ENCODE measurements at regions not wholly inside any gene's neighbourhood (a gene's known extent, or its start where the extent isn't known, plus 50 kb on each side); places are given as distances from the start of the nearest gene placed in this dataset.

GRCh38 chr5:124839371-124839998, 93.0 kb upstream of the ZNF608 start:
- DNase-seq (ENCODE audit: low read depth, low spot score): no peak

- DNase-seq (ENCODE audit: low read depth, low spot score): no peak
Observed at GRCh38 chr5:124841829-124842712, 95.6 kb upstream of the ZNF608 start.

- DNase-seq (ENCODE audit: low read depth, low spot score): no peak
Observed at GRCh38 chr5:124842725-124843595, 96.5 kb upstream of the ZNF608 start.

- no peak for DNase-seq (ENCODE audit: low read depth, low spot score)
Observed at GRCh38 chr5:124843596-124843899, 97.1 kb upstream of the ZNF608 start.

GRCh38 chr5:124844371-124844920, 98.0 kb upstream of the ZNF608 start:
- DNase-seq (ENCODE audit: low read depth, low spot score): no peak

- no peak for DNase-seq (ENCODE audit: low read depth, low spot score)
Observed at GRCh38 chr5:124847907-124848306, 101.5 kb upstream of the ZNF608 start.

- no peak for DNase-seq (ENCODE audit: low read depth, low spot score)
Observed at GRCh38 chr5:124849774-124850173, 103.3 kb upstream of the ZNF608 start.

- DNase-seq (ENCODE audit: low read depth, low spot score): no peak
Observed at GRCh38 chr5:124856726-124857125, 110.3 kb upstream of the ZNF608 start.

- no peak for DNase-seq (ENCODE audit: low read depth, low spot score)
Observed at GRCh38 chr5:124858612-124859011, 112.2 kb upstream of the ZNF608 start.

GRCh38 chr5:124859027-124859426, 112.6 kb upstream of the ZNF608 start:
- DNase-seq (ENCODE audit: low read depth, low spot score): no peak

GRCh38 chr5:124859556-124860290, 113.3 kb upstream of the ZNF608 start:
- DNase-seq (ENCODE audit: low read depth, low spot score): no peak

GRCh38 chr5:124860291-124860655, 113.8 kb upstream of the ZNF608 start:
- no peak for DNase-seq (ENCODE audit: low read depth, low spot score)

- DNase-seq (ENCODE audit: low read depth, low spot score): no peak
Observed at GRCh38 chr5:124865066-124865465, 118.6 kb upstream of the ZNF608 start.

GRCh38 chr5:124865603-124866354, 119.3 kb upstream of the ZNF608 start:
- no peak for DNase-seq (ENCODE audit: low read depth, low spot score)

GRCh38 chr5:124866355-124867136, 120.1 kb upstream of the ZNF608 start:
- no peak for DNase-seq (ENCODE audit: low read depth, low spot score)

GRCh38 chr5:124867137-124867704, 120.8 kb upstream of the ZNF608 start:
- no peak for DNase-seq (ENCODE audit: low read depth, low spot score)

GRCh38 chr5:124868676-124869075, 122.2 kb upstream of the ZNF608 start:
- DNase-seq (ENCODE audit: low read depth, low spot score): no peak

- DNase-seq (ENCODE audit: low read depth, low spot score): no peak
Observed at GRCh38 chr5:124869426-124870033, 123.1 kb upstream of the ZNF608 start.

GRCh38 chr5:124870070-124870469, 123.6 kb upstream of the ZNF608 start:
- no peak for DNase-seq (ENCODE audit: low read depth, low spot score)
